ENCODE measurements at regions not wholly inside any gene's neighbourhood (a gene's known extent, or its start where the extent isn't known, plus 50 kb on each side); places are given as distances from the start of the nearest gene placed in this dataset.

GRCh38 chr3:73210759-73211158 is 149.3 kb downstream of the EBLN2 start:
- TF ChIP-seq CTCF (conservative IDR thresholded peaks at IDR 0.05) = no peak
- H3K27ac ChIP-seq = no peak overlapping the region

- no peak for TF ChIP-seq CTCF (conservative IDR thresholded peaks at IDR 0.05)
- H3K27ac ChIP-seq = no peak overlapping the region
Measured at GRCh38 chr3:73212683-73213082, 151.2 kb downstream of the EBLN2 start.

GRCh38 chr3:73213896-73214295 is 152.4 kb downstream of the EBLN2 start:
- no peak for TF ChIP-seq CTCF (conservative IDR thresholded peaks at IDR 0.05)
- no peak overlapping the region for H3K27ac ChIP-seq

GRCh38 chr3:73214846-73215245 is 153.4 kb downstream of the EBLN2 start:
- no peak for TF ChIP-seq CTCF (conservative IDR thresholded peaks at IDR 0.05)
- H3K27ac ChIP-seq = no peak overlapping the region

- H3K27ac ChIP-seq = no peak overlapping the region
- TF ChIP-seq CTCF (conservative IDR thresholded peaks at IDR 0.05) = no peak
Measured at GRCh38 chr3:73215281-73215680, 153.8 kb downstream of the EBLN2 start.

GRCh38 chr3:73215901-73216300 is 154.4 kb downstream of the EBLN2 start:
- no peak overlapping the region for H3K27ac ChIP-seq
- TF ChIP-seq CTCF (conservative IDR thresholded peaks at IDR 0.05) = no peak

- TF ChIP-seq CTCF (conservative IDR thresholded peaks at IDR 0.05) = no peak
Measured at GRCh38 chr3:73216310-73216709, 154.9 kb downstream of the EBLN2 start.

GRCh38 chr3:73222126-73222525 is 160.7 kb downstream of the EBLN2 start:
- H3K27ac ChIP-seq = no peak overlapping the region
- no peak for TF ChIP-seq CTCF (conservative IDR thresholded peaks at IDR 0.05)

More at GRCh38 chr3:73216310-73216709, 154.9 kb downstream of the EBLN2 start:
- no peak overlapping the region for H3K27ac ChIP-seq
